IPS-11a (cell line): ENCODE measurements at regions not wholly inside any gene's neighbourhood (a gene's known extent, or its start where the extent isn't known, plus 50 kb on each side); places are given as distances from the start of the nearest gene placed in this dataset.

Source experiments
- H3K4me3 ChIP-seq: one replicate; pipeline ENCODE4 v1.5.1; 2013; ENCODE audit warnings: low read depth, low read length, control low read depth

DNA sequence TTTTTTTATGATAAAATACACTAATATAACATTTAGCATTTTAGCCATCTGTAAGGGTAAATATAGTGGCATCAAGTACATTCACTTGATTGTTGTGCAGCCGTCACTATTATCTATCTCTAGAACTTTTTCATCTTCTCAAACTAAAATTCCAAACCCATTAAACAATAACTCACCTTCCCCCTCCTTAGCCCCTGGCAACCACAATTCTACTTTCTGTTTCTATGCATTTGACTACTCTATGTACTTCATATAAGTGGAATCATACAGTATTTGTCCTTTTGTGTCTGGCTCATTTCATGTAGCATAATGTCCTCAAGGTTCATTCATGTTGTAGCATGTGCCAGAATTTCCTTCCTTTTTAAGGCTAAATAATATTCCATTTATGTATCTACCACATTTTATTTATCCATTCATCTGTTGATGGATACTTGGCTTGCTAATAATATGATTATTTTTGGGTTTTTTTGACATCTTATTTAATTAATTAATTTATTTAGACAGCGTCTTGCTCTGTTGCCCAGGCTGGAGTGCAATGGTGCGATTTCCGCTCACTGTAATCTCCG is 69.6 kb upstream of the MACF1 start:
- no peak overlapping the region for H3K4me3 ChIP-seq

DNA sequence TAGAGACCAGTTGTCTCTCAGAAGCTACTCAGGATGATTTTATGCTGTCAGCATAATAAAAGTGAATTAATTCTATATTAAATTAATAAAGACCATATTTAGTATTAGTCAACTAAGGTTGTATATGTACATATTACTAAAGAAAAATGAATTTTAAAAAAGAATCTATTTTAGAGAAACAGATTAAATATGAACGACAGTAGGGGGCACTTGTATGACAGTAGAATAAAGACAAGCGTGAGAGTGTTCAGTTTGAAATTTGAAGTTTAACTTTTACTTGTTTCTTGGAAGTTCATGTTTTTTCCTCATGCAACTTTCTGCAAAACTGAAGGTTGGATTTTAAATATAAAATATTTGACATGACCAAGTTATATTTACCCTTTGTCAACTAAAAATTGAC is 67.9 kb upstream of the MACF1 start:
- no peak overlapping the region for H3K4me3 ChIP-seq

DNA sequence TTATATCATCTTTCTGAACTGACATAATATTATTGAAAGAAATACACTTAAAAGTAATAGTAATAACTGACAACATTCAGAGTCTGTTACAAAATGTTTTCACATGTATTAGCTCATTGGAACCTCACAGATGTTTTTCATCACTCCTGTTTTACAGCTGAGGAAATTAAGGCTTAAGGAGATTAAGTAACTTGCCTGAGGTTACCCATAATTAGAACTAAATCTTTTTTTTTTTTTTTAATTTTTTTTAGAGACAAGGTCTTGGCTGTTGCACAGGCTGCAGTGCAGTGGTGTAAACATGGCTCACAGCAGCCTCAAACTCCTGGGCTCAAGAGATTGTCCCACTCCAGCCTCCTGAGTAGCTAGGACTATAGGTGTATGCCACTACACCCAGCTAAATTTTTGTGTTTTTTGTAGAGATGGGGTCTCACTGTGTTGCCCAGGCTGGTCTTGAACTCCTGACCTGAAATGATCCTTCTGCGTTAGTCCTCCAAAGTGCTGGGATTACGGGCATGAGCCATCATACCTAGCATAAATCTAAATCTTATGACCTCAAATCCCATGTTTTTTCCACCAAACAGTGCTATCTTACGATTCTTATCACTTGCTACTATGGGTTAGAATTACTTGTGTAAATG is 64.7 kb upstream of the MACF1 start:
- no peak overlapping the region for H3K4me3 ChIP-seq

DNA sequence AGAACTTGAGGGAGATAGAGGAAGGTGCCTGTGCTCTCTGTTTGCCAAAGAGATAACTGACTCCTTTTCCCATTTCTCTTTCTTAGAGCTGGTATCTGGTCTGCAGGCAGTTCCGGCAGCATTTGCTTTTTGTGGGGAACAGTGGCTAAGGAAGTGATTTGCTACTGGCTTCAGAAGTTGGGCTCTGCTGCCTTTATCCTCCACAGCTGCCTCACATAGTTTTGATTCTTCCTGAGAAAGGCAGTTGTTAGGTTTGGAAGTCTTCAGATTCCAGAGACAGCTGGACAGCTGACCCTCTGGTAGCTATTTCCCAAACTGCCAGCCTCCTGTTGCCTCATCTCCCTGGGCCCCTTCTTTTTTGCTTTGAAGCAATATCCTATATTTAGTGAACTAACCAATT is 62.6 kb upstream of the MACF1 start:
- H3K4me3 ChIP-seq: no peak overlapping the region

DNA sequence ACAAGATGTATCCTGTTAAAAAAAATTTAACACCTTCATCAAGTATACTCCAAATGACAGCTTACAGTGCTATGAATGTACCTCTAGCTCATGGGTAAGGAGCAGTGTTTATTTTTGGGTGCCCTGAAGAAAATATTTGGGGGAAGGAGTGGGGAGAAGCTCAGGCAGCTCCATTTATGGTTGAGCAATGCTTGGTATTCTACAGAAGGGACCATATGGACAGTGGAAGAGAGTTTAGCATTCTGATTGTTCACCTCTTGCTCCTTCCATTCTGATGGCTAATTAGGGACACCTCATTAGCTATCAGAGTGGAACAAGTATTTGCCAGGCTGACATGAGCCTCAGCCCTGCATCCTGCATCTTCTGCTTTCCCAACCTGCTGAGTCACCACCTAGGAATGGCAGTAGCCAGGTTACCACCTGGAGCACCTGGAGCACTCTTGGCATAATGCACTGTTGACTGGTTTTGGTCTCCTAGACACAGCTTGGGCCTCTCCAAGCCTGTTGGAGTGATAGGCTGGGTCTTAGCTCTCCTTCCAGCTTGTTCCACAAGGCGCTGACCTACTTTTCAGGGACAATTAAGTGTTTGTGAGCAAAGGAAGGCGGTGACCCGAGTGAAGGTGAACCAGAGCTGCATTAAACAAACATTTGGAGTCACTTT is 62.0 kb upstream of the MACF1 start:
- no peak overlapping the region for H3K4me3 ChIP-seq

DNA sequence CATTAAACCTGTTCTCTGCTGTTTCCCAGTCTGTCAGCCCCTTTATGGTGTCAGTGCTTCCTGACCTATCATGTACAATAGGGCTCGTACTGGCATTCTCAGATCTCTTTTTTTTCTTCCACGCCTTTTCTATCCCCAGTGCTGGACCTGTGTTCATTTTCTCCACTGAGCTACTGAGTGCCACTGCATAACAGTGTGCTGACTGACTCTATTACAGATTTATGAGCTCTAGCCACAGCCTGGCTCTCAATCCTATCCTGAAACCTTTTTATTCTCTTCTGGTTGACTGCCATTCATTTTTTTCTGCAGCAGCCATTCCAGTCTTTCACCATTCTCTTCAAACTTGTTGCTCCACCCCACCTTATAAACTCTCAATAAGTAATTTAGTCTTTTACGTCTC is 59.6 kb upstream of the MACF1 start:
- H3K4me3 ChIP-seq: no peak overlapping the region

DNA sequence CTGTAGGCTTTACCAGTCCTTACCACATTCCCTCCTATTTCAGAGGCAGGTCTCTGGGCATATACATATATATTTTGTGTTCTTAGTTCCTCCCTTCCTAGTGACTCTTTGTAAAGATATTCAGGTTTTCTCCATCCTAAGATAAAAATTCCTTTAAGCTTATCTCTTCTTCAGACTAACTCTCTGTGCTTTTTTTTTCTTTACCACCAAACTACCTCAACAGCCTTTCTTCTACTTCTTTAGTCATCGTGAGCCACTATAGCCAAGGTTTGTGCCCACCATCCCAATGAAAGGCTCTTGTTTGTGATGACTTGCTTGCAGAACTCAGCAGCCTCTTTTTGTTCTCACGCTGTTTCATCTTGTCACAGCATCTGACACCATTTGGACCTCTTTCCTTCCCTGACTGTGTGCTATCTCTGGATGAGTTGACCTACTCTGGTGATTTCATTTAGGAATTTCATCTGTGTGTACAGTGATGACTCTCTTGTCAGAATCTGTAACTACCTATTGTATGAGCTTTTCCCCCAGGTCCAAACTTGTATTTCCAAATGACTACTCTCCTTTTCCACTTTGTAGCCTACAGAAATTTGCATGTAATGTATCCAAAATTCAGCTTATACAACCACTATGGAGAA is 59.0 kb upstream of the MACF1 start:
- no peak overlapping the region for H3K4me3 ChIP-seq

DNA sequence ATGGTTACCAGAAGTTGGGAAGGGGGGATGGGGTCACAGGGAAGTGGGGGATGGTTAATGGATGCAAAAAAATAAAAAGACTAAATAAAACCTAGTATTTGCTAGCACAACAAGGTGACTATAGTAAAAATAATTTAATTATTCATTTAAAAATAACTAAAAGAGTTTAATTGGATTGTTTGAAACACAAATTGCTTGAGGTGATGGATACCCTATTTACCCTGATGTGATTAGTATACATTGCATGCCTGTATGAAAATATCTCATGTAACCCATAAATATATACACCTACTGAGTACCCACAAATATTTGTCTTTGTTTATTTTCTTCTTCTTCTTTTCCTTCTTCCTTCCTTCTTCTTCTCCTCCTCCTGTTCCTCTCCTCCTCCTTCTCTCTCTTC is 57.8 kb upstream of the MACF1 start:
- no peak overlapping the region for H3K4me3 ChIP-seq

DNA sequence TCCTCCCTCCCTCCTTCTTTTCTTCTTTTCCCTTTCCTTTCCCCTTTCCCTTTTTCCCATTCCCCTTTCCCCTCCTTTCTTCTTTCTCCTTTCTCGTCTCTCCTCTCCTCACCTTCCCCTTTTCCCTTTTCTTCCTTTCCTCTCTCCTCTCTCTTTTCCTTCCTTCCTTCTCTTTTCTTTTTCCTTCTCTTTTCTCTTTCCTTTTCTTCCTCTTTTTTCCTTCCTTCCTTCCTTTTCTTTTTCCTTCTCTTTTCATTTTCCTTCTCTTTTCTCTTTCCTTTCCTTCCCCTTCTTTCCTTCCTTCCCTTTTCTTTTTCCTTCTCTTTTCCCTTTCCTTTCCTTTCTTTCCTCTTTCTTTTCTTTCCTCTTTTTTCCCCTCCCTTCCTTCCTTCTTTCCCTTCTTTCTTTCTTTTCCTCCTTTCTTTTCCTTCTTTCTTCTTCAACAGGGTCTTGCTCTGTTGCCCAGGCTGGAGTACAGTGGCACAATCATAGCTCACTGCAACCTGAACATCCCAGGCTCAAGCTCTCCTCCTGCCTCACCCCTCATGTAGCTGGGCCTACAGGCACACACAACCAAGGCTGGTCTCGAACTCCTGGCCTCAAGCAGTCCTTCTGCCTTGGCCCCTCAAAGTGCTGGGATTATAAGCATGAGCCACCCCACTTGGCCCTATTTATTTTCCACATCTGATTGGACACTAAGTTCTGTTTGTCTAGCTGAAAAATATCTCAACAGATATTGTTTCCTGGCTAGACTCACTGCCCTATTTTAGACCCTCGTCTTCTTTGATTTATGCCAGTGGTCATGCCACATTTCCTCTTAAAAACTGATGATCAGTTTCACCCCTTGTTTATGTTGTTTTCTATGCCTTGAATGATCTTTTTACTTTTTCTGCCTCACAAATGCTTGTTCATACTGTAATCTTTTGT is 57.1 kb upstream of the MACF1 start:
- no peak overlapping the region for H3K4me3 ChIP-seq

DNA sequence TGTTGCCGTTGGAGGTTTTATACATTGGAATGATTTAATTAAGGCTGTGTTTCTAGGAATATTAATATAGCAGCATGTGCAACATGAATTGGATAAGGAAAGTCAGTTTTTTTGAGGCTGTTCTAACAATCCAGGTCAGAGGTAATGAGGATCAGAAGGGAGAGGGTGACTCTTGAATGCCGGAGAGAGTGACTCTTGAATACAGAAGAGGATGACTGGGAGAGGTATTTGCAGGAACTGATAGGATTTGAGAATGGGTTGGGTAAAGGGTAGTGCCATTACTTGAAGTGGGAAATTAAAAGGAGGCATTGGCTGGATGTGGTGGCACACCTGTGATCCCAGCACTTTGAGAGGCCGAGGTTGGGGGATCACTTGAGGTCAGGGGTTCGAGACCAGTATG is 55.6 kb upstream of the MACF1 start:
- no peak overlapping the region for H3K4me3 ChIP-seq

DNA sequence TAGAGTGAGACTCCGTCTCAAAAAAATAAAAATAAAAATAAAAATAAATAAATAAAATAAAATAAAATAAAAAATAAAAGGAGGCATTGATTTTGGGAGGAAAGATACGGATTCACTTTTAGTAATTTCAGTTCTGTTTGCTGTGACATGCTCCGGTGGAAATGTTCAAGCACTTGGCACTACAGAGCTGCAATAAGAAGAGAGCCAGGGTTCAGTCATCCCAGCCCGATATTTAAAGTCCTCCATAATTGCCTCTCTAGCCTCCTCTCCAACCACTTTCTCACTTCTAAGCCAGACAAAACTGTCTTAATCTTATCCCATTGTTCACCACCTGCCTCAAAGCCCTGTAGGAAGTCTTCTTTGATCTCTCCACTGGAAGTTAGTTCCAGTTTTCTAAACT is 55.0 kb upstream of the MACF1 start:
- no peak overlapping the region for H3K4me3 ChIP-seq

DNA sequence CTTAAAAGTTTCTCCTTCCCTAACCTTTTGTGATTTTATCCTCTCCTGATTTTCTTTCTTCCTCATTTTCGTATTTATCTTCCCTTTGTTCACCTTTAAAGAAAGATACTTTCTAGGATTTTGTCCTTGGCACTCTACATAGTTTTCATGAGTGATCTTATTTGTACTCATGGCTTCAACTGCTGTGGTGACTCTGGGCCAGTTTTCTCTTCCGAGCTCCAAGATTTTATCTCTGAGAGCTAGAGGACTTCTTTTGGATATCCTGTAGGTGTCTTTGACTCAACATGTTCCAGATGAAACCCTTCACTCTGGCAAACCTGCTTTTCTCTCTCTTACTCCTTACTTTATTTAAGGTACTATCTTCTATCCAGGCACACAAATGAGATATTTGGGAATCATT is 53.7 kb upstream of the MACF1 start:
- H3K4me3 ChIP-seq: no peak overlapping the region

DNA sequence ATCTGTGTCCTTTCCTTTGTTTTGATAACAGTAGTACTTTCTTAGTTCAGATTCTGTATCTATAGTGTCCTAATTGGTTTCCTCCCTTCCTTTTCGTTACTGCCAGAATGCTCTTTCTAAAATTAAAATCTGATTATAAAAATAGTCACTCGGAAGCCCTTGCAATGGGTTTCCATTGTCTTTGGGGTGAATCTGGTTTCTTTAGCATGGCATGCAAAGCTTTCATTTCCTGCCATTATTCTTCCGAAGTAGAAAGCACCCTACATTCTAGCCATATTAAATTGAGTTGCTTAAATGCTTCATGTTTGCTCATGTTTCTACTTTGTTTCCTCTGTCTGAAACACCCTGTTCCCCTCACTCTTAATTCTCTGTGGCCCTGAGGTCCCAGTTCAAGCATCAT is 53.2 kb upstream of the MACF1 start:
- H3K4me3 ChIP-seq: no peak overlapping the region

DNA sequence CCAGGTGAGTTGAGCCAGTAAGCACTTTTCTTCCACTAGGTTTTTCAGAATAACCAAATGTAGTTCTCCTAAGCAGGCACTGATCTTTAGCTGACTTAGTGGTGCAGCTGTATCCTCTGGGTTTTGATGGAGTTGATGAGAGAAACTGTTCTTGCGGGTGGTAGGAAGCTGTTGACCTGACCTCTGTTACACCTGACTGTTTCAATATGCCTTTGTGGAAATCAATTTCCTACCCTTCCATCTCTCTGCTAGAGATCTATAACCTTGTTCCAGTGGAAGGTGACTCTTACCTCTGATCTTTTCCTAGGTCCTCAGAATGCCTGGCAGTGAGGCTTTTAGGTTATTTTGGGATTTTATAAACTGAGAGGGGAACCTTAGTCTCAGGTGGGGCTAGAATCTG is 51.6 kb upstream of the MACF1 start:
- H3K4me3 ChIP-seq: no peak overlapping the region

DNA sequence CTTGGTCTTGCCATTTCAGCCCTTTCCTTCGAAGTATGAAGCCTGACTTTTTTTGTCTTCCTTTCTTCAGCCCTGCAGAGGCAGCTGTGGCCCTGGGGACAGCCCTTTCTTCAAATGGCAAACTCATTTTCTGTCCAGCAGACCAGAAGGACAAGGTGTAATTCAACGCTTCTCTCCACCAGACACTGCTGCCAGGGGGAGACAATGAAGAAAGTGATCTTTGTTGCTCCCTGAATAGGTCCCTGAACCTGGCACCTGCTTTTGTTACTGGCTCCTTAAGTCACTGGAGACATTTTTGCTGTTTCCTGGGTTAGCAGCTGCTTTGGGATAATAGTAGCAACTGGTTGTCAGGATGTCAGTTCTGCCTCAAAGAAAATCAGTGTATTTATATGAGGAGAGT is 50.8 kb upstream of the MACF1 start:
- no peak overlapping the region for H3K4me3 ChIP-seq

DNA sequence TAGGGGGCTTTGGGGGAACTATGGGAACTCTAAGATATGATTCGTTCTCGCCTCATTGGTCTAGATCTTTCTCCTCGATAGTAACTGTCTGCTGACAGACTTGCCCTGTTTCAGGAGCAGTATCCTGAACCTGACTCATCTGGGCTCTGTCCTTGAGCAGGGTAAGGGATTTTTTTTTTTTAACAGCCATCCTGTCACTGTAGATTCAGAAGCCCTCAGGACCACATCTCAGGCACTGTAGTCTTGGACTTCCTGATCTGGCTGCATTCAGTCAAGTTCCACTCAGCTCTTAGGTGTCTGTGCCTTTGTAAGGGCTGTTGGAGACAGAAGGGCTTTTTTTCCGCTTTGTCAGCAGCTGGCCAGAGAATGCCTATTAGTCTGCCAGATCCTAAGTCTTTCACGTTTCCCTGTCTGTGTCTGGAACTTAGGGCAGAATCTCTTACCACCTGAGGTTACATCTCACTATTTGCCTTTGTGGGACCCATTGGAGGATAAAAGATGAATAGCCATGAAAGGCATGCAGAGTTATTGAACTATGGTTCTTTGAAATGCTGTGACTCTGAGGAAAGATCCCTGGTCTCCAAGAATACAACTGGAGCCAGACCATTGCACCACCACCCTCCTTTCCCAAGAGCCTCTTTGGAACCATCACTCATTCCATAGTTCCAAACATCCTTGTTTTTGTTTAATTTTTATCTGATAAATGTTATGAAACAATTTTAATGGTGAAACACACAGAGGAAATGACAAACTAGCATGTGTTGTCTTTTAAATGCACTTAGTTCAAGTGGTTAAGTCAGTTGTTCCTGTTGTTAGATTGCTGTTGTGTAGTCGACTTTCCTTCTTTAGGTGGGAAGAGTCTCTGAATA is 49.7 kb upstream of the MACF1 start:
- H3K4me3 ChIP-seq: no peak overlapping the region
